Neural progenitor cell (in vitro differentiated cells): ENCODE measurements at regions not wholly inside any gene's neighbourhood (a gene's known extent, or its start where the extent isn't known, plus 50 kb on each side); places are given as distances from the start of the nearest gene placed in this dataset.
"Not testable (repeated sequence)": the region's sequence is repeated elsewhere in the genome, so short reads cannot be mapped to it uniquely, and the experiment has no call there.

ENCODE experiments used
- DNase-seq: peaks from one replicate; pipeline ENCODE4 v3.0.0-alpha.2; 2016; ENCODE audit warnings: low spot score
- H2AFZ ChIP-seq: fragments of 200-600 bp; sonication (generic); replicated peaks from 2 replicates; pipeline ENCODE4 v1.6.1; 2016; ENCODE audit warnings: antibody characterized with exemption
- H3F3A ChIP-seq: fragments of 200-600 bp; sonication (generic); 2 replicates; pipeline ENCODE4 v1.6.1; 2016; ENCODE audit warnings: antibody characterized with exemption, low read depth
- H3K27ac ChIP-seq: fragments of 200-600 bp; sonication (generic); 2 replicates; pipeline ENCODE4 v1.5.1; 2016; ENCODE audit warnings: mild to moderate bottlenecking
- H3K27me3 ChIP-seq: fragments of 200-600 bp; sonication (generic); 2 replicates; pipeline ENCODE4 v1.6.1; 2016; ENCODE audit warnings: mild to moderate bottlenecking, moderate library complexity
- H3K36me3 ChIP-seq: fragments of 200-600 bp; sonication (generic); 2 replicates; pipeline ENCODE4 v1.5.1; 2016
- H3K4me1 ChIP-seq: fragments of 200-600 bp; sonication (generic); 2 replicates; pipeline ENCODE4 v1.6.1; 2016; ENCODE audit warnings: mixed run types
- H3K4me2 ChIP-seq: fragments of 200-600 bp; sonication (generic); 2 replicates; pipeline ENCODE4 v1.6.1; 2016
- H3K4me3 ChIP-seq: fragments of 200-600 bp; sonication (generic); 2 replicates; pipeline ENCODE4 v1.5.1; 2016
- H3K79me2 ChIP-seq: fragments of 200-600 bp; sonication (generic); 2 replicates; pipeline ENCODE4 v1.6.1; 2016; ENCODE audit warnings: low read depth
- H3K9ac ChIP-seq: fragments of 200-600 bp; sonication (generic); 2 replicates; pipeline ENCODE4 v1.6.1; 2016
- H3K9me3 ChIP-seq: fragments of 200-600 bp; sonication (generic); 2 replicates; pipeline ENCODE4 v1.5.1; 2016; ENCODE audit warnings: low read depth
- H4K20me1 ChIP-seq: fragments of 200-600 bp; sonication (generic); 2 replicates; pipeline ENCODE4 v1.6.1; 2016; ENCODE audit warnings: low read depth
- H3K27ac Mint-ChIP-seq: 3 replicates; pipeline ENCODE4 v1.8.0; 2021; ENCODE audit warnings: mixed read lengths
- H3K27me3 Mint-ChIP-seq: 2 replicates; pipeline ENCODE4 v1.8.0; 2022; ENCODE audit warnings: low read depth, mild to moderate bottlenecking, inconsistent platforms, moderate library complexity, mixed read lengths; ENCODE audit not compliant: insufficient read depth
- H3K36me3 Mint-ChIP-seq: 3 replicates; pipeline ENCODE4 v1.8.0; 2021; ENCODE audit warnings: mixed read lengths
- H3K4me1 Mint-ChIP-seq: 3 replicates; pipeline ENCODE4 v1.8.0; 2021; ENCODE audit warnings: mixed read lengths
- H3K4me3 Mint-ChIP-seq: 3 replicates; pipeline ENCODE4 v1.8.0; 2021; ENCODE audit warnings: mild to moderate bottlenecking, moderate library complexity, mixed read lengths
- H3K9me3 Mint-ChIP-seq: 3 replicates; pipeline ENCODE4 v1.8.0; 2020; ENCODE audit warnings: mixed read lengths
- CTCF ChIP-seq: fragments of 200-600 bp; sonication (generic); IDR thresholded peaks from 2 replicates; pipeline ENCODE4 v1.5.1; 2017; ENCODE audit warnings: antibody characterized with exemption, mild to moderate bottlenecking
- EZH2 ChIP-seq: fragments of 200-600 bp; sonication (generic); IDR thresholded peaks from 2 replicates; pipeline ENCODE4 v1.6.1; 2017; ENCODE audit warnings: antibody characterized with exemption, mild to moderate bottlenecking, moderate library complexity
- EZH2phosphoT487 ChIP-seq: fragments of 200-600 bp; sonication (generic); IDR thresholded peaks from 2 replicates; pipeline ENCODE4 v1.6.1; 2017; ENCODE audit warnings: antibody characterized with exemption

- TF ChIP-seq EZH2phosphoT487 (no peak), CTCF (no peak), EZH2 (no peak)
- H3K27me3 ChIP-seq: no peaks in the 10 kb centered on the region
- H4K20me1 ChIP-seq: no peaks in the 10 kb centered on the region
- H2AFZ ChIP-seq: no peak overlapping the region
- peaks cover 23% of the 10 kb centered on the region for H3K4me1 ChIP-seq
- no peak overlapping the region for H3K9ac ChIP-seq
- Mint-ChIP-seq H3K4me3 (no peak overlapping the region), H3K27me3 (no peaks in the 10 kb centered on the region), H3K9me3 (peaks cover 6% of the 10 kb centered on the region), H3K27ac (no peak overlapping the region), H3K4me1 (peaks cover 35% of the 10 kb centered on the region), H3K36me3 (no peaks in the 10 kb centered on the region)
- no peak overlapping the region for H3K4me3 ChIP-seq
- no peak for DNase-seq
- H3F3A ChIP-seq: peaks cover 8% of the 10 kb centered on the region
- no peaks in the 10 kb centered on the region for H3K79me2 ChIP-seq
- H3K27ac ChIP-seq: no peak overlapping the region
- no peak overlapping the region for H3K4me2 ChIP-seq
- H3K9me3 ChIP-seq: no peaks in the 10 kb centered on the region
- no peaks in the 10 kb centered on the region for H3K36me3 ChIP-seq
Observed at GRCh38 chr3:4067893-4068292, 235.3 kb upstream of the SETMAR start.

- Histone ChIP-seq H4K20me1 (no peaks in the 10 kb centered on the region), H3K27ac (no peak overlapping the region), H3K9ac (no peak overlapping the region), H3F3A (peaks cover 8% of the 10 kb centered on the region), H3K4me2 (no peak overlapping the region), H2AFZ (no peak overlapping the region), H3K4me1 (peaks cover 23% of the 10 kb centered on the region), H3K36me3 (no peaks in the 10 kb centered on the region), H3K27me3 (no peaks in the 10 kb centered on the region), H3K9me3 (no peaks in the 10 kb centered on the region), H3K79me2 (no peaks in the 10 kb centered on the region), H3K4me3 (no peak overlapping the region)
- H3K36me3 Mint-ChIP-seq: no peaks in the 10 kb centered on the region
- H3K27ac Mint-ChIP-seq: no peak overlapping the region
- H3K4me3 Mint-ChIP-seq: no peak overlapping the region
- peaks cover 18% of the 10 kb centered on the region for H3K9me3 Mint-ChIP-seq
- peaks cover 35% of the 10 kb centered on the region for H3K4me1 Mint-ChIP-seq
- TF ChIP-seq CTCF (no peak), EZH2phosphoT487 (no peak), EZH2 (no peak)
- H3K27me3 Mint-ChIP-seq: no peaks in the 10 kb centered on the region
- no peak for DNase-seq
Observed at GRCh38 chr3:4069796-4070195, 233.4 kb upstream of the SETMAR start.

- TF ChIP-seq EZH2 (no peak), EZH2phosphoT487 (no peak), CTCF (peak; percentile 5)
- Mint-ChIP-seq H3K9me3 (peaks cover 30% of the 10 kb centered on the region), H3K27ac (peak overlapping the region; percentile 64), H3K36me3 (no peaks in the 10 kb centered on the region), H3K4me3 (no peak overlapping the region), H3K4me1 (peaks cover 26% of the 10 kb centered on the region), H3K27me3 (no peaks in the 10 kb centered on the region)
- Histone ChIP-seq H3K27ac (peak overlapping the region; percentile 29), H3K36me3 (no peaks in the 10 kb centered on the region), H3K4me1 (peaks cover 12% of the 10 kb centered on the region), H3K4me3 (peak overlapping the region; percentile 30), H3K9ac (no peak overlapping the region), H4K20me1 (no peaks in the 10 kb centered on the region), H3K79me2 (no peaks in the 10 kb centered on the region), H3F3A (peaks cover 8% of the 10 kb centered on the region), H3K4me2 (peak overlapping the region; percentile 74), H2AFZ (peak overlapping the region; percentile 94), H3K27me3 (no peaks in the 10 kb centered on the region), H3K9me3 (no peaks in the 10 kb centered on the region)
- peak; percentile 85 for DNase-seq
Observed at GRCh38 chr3:4071481-4072184, 231.5 kb upstream of the SETMAR start.

- not testable (repeated sequence) for H3K27ac ChIP-seq, H3F3A ChIP-seq, H3K4me1 ChIP-seq, H3K36me3 Mint-ChIP-seq, H3K4me2 ChIP-seq, H3K27me3 ChIP-seq, H3K27ac Mint-ChIP-seq, H4K20me1 ChIP-seq, H3K4me3 Mint-ChIP-seq, H3K9ac ChIP-seq, H3K36me3 ChIP-seq, H3K9me3 ChIP-seq, H2AFZ ChIP-seq, H3K4me3 ChIP-seq, H3K79me2 ChIP-seq, DNase-seq, H3K27me3 Mint-ChIP-seq
- H3K4me1 Mint-ChIP-seq: peaks cover 12% of the 10 kb centered on the region
- peaks cover 31% of the 10 kb centered on the region for H3K9me3 Mint-ChIP-seq
Observed at GRCh38 chr3:4077278-4077677, 225.9 kb upstream of the SETMAR start.
